Naive thymus-derived CD8-positive, alpha-beta T cell (primary cell): ENCODE measurements at regions not wholly inside any gene's neighbourhood (a gene's known extent, or its start where the extent isn't known, plus 50 kb on each side); places are given as distances from the start of the nearest gene placed in this dataset.

Experiments used
- ATAC-seq, 2 donors: fragments of 150-1000 bp; cut with Tn5 transposase in 1 of 2; sonication (Bioruptor Pico), chemical (Tn5 transposase) in 1 of 2; 1 replicate in 1 of 2; 2 replicates in 1 of 2; pipeline ENCODE4 v1.10.0; 2021; ENCODE audit warnings: mild to moderate bottlenecking in 2 of 2, moderate library complexity in 2 of 2
- POLR2A ChIA-PET: fragments of 350-600 bp; sonication (Branson Sonifier 250); formaldehyde crosslinking; loops from one replicate; lab custom pipeline; 2021; ENCODE audit warnings: antibody characterized with exemption; lab: Charles Lee
- DNase-seq, 10 donors: peaks; one replicate each; pipeline versions ENCODE4 v3.0.0 to v3.0.0-alpha.2; 2020 to 2022
- H3K27ac Mint-ChIP-seq, 10 donors: one replicate each; pipeline ENCODE4 v1.8.0; 2020 to 2022; ENCODE audit warnings: mild to moderate bottlenecking in 10 of 10, mixed read lengths in 10 of 10, moderate library complexity in 4 of 10, inconsistent platforms in 1 of 10
- H3K27me3 Mint-ChIP-seq, 5 donors: one replicate each; pipeline ENCODE4 v1.8.0; 2021 to 2022; ENCODE audit warnings: mixed read lengths in 5 of 5
- H3K36me3 Mint-ChIP-seq, 3 donors: one replicate each; pipeline ENCODE4 v1.8.0; 2020 to 2022; ENCODE audit warnings: mixed read lengths in 3 of 3, mild to moderate bottlenecking in 2 of 3, inconsistent platforms in 1 of 3
- H3K4me1 Mint-ChIP-seq, 4 donors: one replicate each; pipeline ENCODE4 v1.8.0; 2021 to 2022; ENCODE audit warnings: mixed read lengths in 4 of 4
- H3K4me3 Mint-ChIP-seq, 10 donors: one replicate each; pipeline ENCODE4 v1.8.0; 2020 to 2022; ENCODE audit warnings: mild to moderate bottlenecking in 10 of 10, mixed read lengths in 10 of 10, moderate library complexity in 6 of 10, inconsistent platforms in 1 of 10
- H3K9me3 Mint-ChIP-seq, 9 donors: one replicate each; pipeline ENCODE4 v1.8.0; 2020 to 2022; ENCODE audit warnings: mixed read lengths in 9 of 9, mild to moderate bottlenecking in 3 of 9, inconsistent platforms in 1 of 9, moderate library complexity in 1 of 9

DNA sequence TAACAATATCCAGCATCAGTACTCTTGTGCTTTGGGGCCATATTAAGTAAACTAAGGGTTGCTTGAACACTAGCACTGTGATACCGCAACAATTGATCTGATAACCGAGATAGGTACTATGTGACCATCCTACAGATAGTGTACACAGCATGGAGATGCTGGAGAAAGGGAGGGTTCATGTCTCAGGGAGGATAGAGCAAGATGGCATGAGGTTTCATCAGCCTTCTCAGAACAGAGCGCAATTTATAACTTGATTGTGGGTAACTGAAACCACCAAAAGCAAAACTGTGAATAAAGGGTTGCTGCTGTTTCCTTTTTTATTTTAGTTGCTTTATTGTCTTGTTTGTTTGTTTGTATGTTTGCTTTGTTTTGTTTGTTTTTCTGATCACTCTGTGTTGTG, 1449.7 kb downstream of the PCDH7 start:
- POLR2A ChIA-PET = no interaction called here
- Mint-ChIP-seq H3K36me3 (no peaks in the 10 kb centered on the region), H3K27me3 (no peaks in the 10 kb centered on the region), H3K27ac (no peak overlapping the region), H3K4me1 (no peaks in the 10 kb centered on the region), H3K4me3 (no peak overlapping the region), H3K9me3 (peaks cover 0 to 22% (median 14%) of the 10 kb centered on the region in 9 donors)
- no peak for DNase-seq
- no peak for ATAC-seq

GRCh38 chr4:32172086-32172485, 1451.9 kb downstream of the PCDH7 start:
- Mint-ChIP-seq H3K4me3 (no peak overlapping the region), H3K9me3 (peaks cover 0 to 27% (median 16%) of the 10 kb centered on the region in 9 donors), H3K27ac (no peak overlapping the region), H3K27me3 (no peaks in the 10 kb centered on the region), H3K4me1 (no peaks in the 10 kb centered on the region), H3K36me3 (no peaks in the 10 kb centered on the region)
- no peak for ATAC-seq
- no peak for DNase-seq
- POLR2A ChIA-PET = no interaction called here

GRCh38 chr4:32172761-32173160, 1452.6 kb downstream of the PCDH7 start:
- Mint-ChIP-seq H3K4me1 (no peaks in the 10 kb centered on the region), H3K27ac (no peak overlapping the region), H3K36me3 (no peaks in the 10 kb centered on the region), H3K4me3 (no peak overlapping the region), H3K27me3 (no peaks in the 10 kb centered on the region), H3K9me3 (peaks cover 0 to 27% (median 15%) of the 10 kb centered on the region in 9 donors)
- DNase-seq = no peak
- POLR2A ChIA-PET = no interaction called here
- no peak for ATAC-seq

- H3K4me1 Mint-ChIP-seq = no peaks in the 10 kb centered on the region
- POLR2A ChIA-PET = no interaction called here
- H3K9me3 Mint-ChIP-seq = peaks cover 0 to 28% (median 8%) of the 10 kb centered on the region in 9 donors
- no peak overlapping the region for H3K4me3 Mint-ChIP-seq
- H3K27me3 Mint-ChIP-seq = no peaks in the 10 kb centered on the region
- peaks cover 0 to 6% (median 0%) of the 10 kb centered on the region in 3 donors for H3K36me3 Mint-ChIP-seq
- ATAC-seq (no peak), DNase-seq (no peak)
- H3K27ac Mint-ChIP-seq = no peak overlapping the region
Measured at GRCh38 chr4:32180086-32180485, 1459.9 kb downstream of the PCDH7 start.

DNA sequence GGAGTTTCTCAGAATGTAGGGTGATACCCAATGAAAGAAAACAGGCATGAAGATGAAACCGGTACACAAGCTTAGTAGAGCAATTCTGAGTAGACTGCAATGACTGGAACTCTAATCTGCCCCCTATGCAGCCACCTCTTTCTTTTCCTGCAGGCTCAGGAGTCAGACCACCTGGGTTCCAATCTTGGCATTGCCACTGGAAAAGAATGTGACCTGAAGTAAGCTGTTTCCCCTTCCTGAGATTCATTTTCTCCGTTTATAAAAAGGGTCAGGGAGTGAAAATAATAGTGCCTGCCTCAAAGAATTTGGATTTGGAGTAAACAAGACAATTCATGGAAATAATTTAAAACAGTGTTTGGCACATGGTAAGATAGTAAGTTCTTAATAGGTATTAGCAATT, 1464.0 kb downstream of the PCDH7 start:
- no peak overlapping the region for H3K4me3 Mint-ChIP-seq

GRCh38 chr4:32189130-32189529, 1469.0 kb downstream of the PCDH7 start:
- peaks cover 0 to 14% (median 2%) of the 10 kb centered on the region in 9 donors for H3K9me3 Mint-ChIP-seq
- DNase-seq (no peak), ATAC-seq (no peak)
- no peak overlapping the region for H3K4me3 Mint-ChIP-seq
- POLR2A ChIA-PET = no interaction called here
- H3K36me3 Mint-ChIP-seq = no peaks in the 10 kb centered on the region
- H3K27me3 Mint-ChIP-seq = no peaks in the 10 kb centered on the region
- no peaks in the 10 kb centered on the region for H3K4me1 Mint-ChIP-seq
- H3K27ac Mint-ChIP-seq = no peak overlapping the region

More for the DNA sequence above, 1464.0 kb downstream of the PCDH7 start:
- Mint-ChIP-seq H3K27ac (no peak overlapping the region), H3K27me3 (no peaks in the 10 kb centered on the region), H3K9me3 (peaks cover 0 to 14% (median 6%) of the 10 kb centered on the region in 9 donors), H3K36me3 (no peaks in the 10 kb centered on the region), H3K4me1 (no peaks in the 10 kb centered on the region)
- no peak for DNase-seq
- ATAC-seq = no peak
- POLR2A ChIA-PET = no interaction called here

GRCh38 chr4:32189788-32190187, 1469.6 kb downstream of the PCDH7 start:
- H3K9me3 Mint-ChIP-seq = peaks cover 0 to 14% (median 4%) of the 10 kb centered on the region in 9 donors
- POLR2A ChIA-PET = no interaction called here

DNA sequence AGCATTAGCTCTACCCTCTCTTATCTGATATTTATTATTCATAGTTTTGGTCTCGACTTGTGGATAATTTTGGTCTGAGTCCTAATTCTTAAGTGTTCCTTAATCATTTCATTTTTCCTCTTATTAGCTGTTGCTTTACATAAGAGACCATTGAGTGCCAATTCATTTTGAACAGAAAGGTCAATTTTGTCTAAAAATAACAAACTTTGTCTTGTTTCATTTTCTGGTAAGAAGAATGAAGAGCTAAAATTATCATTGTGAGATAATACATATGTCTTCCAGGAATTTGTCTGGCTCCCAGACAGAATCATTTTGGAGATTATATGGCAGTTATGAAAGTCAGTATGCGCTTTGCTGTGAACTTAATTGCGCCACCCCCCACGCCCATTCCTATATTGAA, 1471.8 kb downstream of the PCDH7 start:
- Mint-ChIP-seq H3K36me3 (no peaks in the 10 kb centered on the region), H3K4me1 (no peaks in the 10 kb centered on the region), H3K27me3 (no peaks in the 10 kb centered on the region), H3K4me3 (no peak overlapping the region), H3K9me3 (peaks cover 0 to 16% (median 6%) of the 10 kb centered on the region in 9 donors), H3K27ac (no peak overlapping the region)
- no peak for DNase-seq
- POLR2A ChIA-PET = no interaction called here
- ATAC-seq = no peak

More at GRCh38 chr4:32189788-32190187, 1469.6 kb downstream of the PCDH7 start:
- Mint-ChIP-seq H3K4me3 (no peak overlapping the region), H3K4me1 (no peaks in the 10 kb centered on the region), H3K27me3 (no peaks in the 10 kb centered on the region), H3K27ac (no peak overlapping the region), H3K36me3 (no peaks in the 10 kb centered on the region)
- DNase-seq (peak in 1 of 10 donors; percentile 34), ATAC-seq (no peak)

DNA sequence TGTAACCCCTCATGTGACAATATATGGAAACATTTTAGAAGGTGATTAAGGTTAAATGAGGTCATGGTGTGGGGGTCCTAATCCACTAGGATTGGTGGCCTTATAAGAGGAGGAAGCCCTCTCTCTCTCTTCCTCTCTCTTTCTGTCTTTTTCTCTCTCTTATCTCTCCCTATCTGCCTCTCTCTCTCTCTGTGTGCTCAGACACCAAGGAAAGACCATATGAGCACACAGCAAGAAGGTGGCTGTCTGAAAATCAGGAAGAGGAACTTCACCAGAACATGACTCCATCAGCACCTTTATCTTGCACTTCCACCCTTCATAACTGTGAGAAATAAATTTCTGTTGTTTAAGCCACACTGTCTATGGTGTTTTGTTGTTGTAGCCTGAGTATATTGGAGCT, 1472.2 kb downstream of the PCDH7 start:
- H3K4me3 Mint-ChIP-seq = no peak overlapping the region
- H3K4me1 Mint-ChIP-seq = no peaks in the 10 kb centered on the region
- H3K27ac Mint-ChIP-seq = no peak overlapping the region
- H3K9me3 Mint-ChIP-seq = peaks cover 0 to 19% (median 7%) of the 10 kb centered on the region in 9 donors
- POLR2A ChIA-PET = no interaction called here
- ATAC-seq = no peak
- H3K27me3 Mint-ChIP-seq = no peaks in the 10 kb centered on the region
- DNase-seq = no peak
- H3K36me3 Mint-ChIP-seq = no peaks in the 10 kb centered on the region

- Mint-ChIP-seq H3K9me3 (peaks cover 0 to 19% (median 7%) of the 10 kb centered on the region in 9 donors), H3K27ac (no peak overlapping the region), H3K27me3 (no peaks in the 10 kb centered on the region), H3K4me3 (no peak overlapping the region), H3K4me1 (no peaks in the 10 kb centered on the region), H3K36me3 (no peaks in the 10 kb centered on the region)
- no peak for DNase-seq
- no peak for ATAC-seq
- POLR2A ChIA-PET = no interaction called here
Measured at GRCh38 chr4:32192991-32193390, 1472.8 kb downstream of the PCDH7 start.

- POLR2A ChIA-PET = no interaction called here
- no peak for DNase-seq
- ATAC-seq = no peak
- no peak overlapping the region for H3K4me3 Mint-ChIP-seq
- H3K27me3 Mint-ChIP-seq = no peaks in the 10 kb centered on the region
- H3K4me1 Mint-ChIP-seq = no peaks in the 10 kb centered on the region
- peaks cover 0 to 20% (median 5%) of the 10 kb centered on the region in 9 donors for H3K9me3 Mint-ChIP-seq
- no peak overlapping the region for H3K27ac Mint-ChIP-seq
- H3K36me3 Mint-ChIP-seq = no peaks in the 10 kb centered on the region
Measured at GRCh38 chr4:32196950-32197688, 1477.0 kb downstream of the PCDH7 start.

DNA sequence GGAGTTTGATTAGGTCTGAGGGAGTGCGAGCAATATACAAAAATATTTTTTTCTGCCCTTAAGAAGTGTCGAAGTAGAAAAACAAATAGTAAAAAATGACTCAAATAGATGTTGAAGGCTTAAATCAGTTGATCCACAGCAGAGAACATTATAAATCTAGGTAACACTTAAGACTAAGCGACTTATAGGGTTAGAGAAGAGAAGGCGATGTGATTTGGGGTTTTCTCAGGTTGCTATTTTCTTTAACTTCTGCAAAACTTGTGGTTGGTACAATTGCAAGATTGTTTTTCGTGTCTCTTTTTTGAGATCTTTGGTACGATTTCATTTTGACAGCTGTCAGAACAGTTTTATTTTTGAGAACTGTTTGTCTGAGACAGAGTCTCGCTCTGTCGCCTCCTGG, 1479.5 kb downstream of the PCDH7 start:
- no peaks in the 10 kb centered on the region for H3K36me3 Mint-ChIP-seq
- DNase-seq = no peak
- H3K4me1 Mint-ChIP-seq = no peaks in the 10 kb centered on the region
- ATAC-seq = no peak
- H3K27me3 Mint-ChIP-seq = no peaks in the 10 kb centered on the region
- H3K4me3 Mint-ChIP-seq = no peak overlapping the region
- POLR2A ChIA-PET = no interaction called here
- H3K9me3 Mint-ChIP-seq = peaks cover 4 to 29% (median 10%) of the 10 kb centered on the region in 9 donors
- H3K27ac Mint-ChIP-seq = no peak overlapping the region

GRCh38 chr4:32203340-32203739, 1483.2 kb downstream of the PCDH7 start:
- H3K9me3 Mint-ChIP-seq = peaks cover 4 to 49% (median 18%) of the 10 kb centered on the region in 9 donors
- no peaks in the 10 kb centered on the region for H3K4me1 Mint-ChIP-seq
- H3K27ac Mint-ChIP-seq = no peak overlapping the region
- no peak for DNase-seq
- H3K27me3 Mint-ChIP-seq = no peaks in the 10 kb centered on the region
- ATAC-seq = no peak
- no peaks in the 10 kb centered on the region for H3K36me3 Mint-ChIP-seq
- H3K4me3 Mint-ChIP-seq = no peak overlapping the region
- POLR2A ChIA-PET = no interaction called here

- no peak overlapping the region for H3K4me3 Mint-ChIP-seq
- POLR2A ChIA-PET = no interaction called here
- peaks cover 9 to 68% (median 19%) of the 10 kb centered on the region in 9 donors for H3K9me3 Mint-ChIP-seq
- DNase-seq = no peak
- H3K36me3 Mint-ChIP-seq = no peaks in the 10 kb centered on the region
- no peaks in the 10 kb centered on the region for H3K27me3 Mint-ChIP-seq
- ATAC-seq = no peak
- H3K27ac Mint-ChIP-seq = no peak overlapping the region
- H3K4me1 Mint-ChIP-seq = no peaks in the 10 kb centered on the region
Measured at GRCh38 chr4:32206756-32207155, 1486.6 kb downstream of the PCDH7 start.
